K562 (cell line): ENCODE measurements at regions not wholly inside any gene's neighbourhood (a gene's known extent, or its start where the extent isn't known, plus 50 kb on each side); places are given as distances from the start of the nearest gene placed in this dataset.

ENCODE experiments used
- ATAC-seq: fragments of 200-7000 bp; cut with Tn5 transposase; 3 replicates; pipeline ENCODE4 v1.9.1; 2020; ENCODE audit warnings: moderate library complexity
- BruUV-seq: library from RNA; stranded (reverse); fragments of 400-500 nt; replicated peaks from 2 replicates; lab custom pipeline; 2021; lab: Mats Ljungman, UMichigan
- CTCF ChIA-PET: fragments of 300-600 bp; formaldehyde crosslinking; extraction: SDS; loops from one replicate; lab custom pipeline; 2021; ENCODE audit warnings: low intra/inter-chr PET ratio; lab: Yijun Ruan, JAX
- POLR2A ChIA-PET: fragments of 300-600, 350-650 bp; sonication (Branson Sonifier 250); formaldehyde crosslinking; extraction: SDS; loops from one replicate; lab custom pipeline; 2021; ENCODE audit warnings: antibody characterized with exemption, inconsistent platforms; lab: Yijun Ruan, JAX
- DNase-seq, 4 experiments: peaks; one replicate each; pipeline versions ENCODE4 v3.0.0 to v3.0.0-alpha.2; 2011 to 2018; ENCODE audit warnings: low spot score in 3 of 4, mixed read lengths in 3 of 4; ENCODE audit errors: extremely low read depth in 1 of 4
- FAIRE-seq: peaks from 2 replicates; lab custom pipeline; 2011; peaks lifted over from hg19 to GRCh38; lab: Jason Lieb, UNC
- H2AFZ ChIP-seq: 2 replicates; pipeline ENCODE4 v1.6.0; 2011; ENCODE audit warnings: low read depth, low read length, control low read depth, inconsistent platforms
- H3K27ac ChIP-seq: fragments of 200-600 bp; 3 replicates; pipeline ENCODE4 v1.8.0; 2011; ENCODE audit warnings: low read depth, mild to moderate bottlenecking, control low read depth, inconsistent platforms, low read length, moderate library complexity, mixed read lengths; ENCODE audit errors: extremely low read depth
- H3K27me3 ChIP-seq, 2 experiments: fragments of 300-600 bp in 1 of 2; 2 replicates in 1 of 2; 3 replicates in 1 of 2; pipeline versions ENCODE4 v1.6.0 to v1.8.0; 2011; ENCODE audit warnings: inconsistent platforms in 2 of 2, low read length in 2 of 2, mild to moderate bottlenecking in 1 of 2, mixed read lengths in 1 of 2, moderate library complexity in 1 of 2; ENCODE audit not compliant: control insufficient read depth in 2 of 2, insufficient read depth in 2 of 2
- H3K36me3 ChIP-seq: fragments of 300-600 bp; 3 replicates; pipeline ENCODE4 v1.8.0; 2011; ENCODE audit warnings: mild to moderate bottlenecking, low read length, inconsistent platforms; ENCODE audit not compliant: control insufficient read depth, insufficient read depth
- H3K4me1 ChIP-seq, 2 experiments: fragments of 200-600 bp in 1 of 2; replicated peaks in 1 of 2; 2 replicates in 1 of 2; 3 replicates in 1 of 2; pipeline versions ENCODE4 v1.5.1 to v1.8.0; 2011; ENCODE audit warnings: inconsistent platforms in 2 of 2, low read length in 2 of 2, mild to moderate bottlenecking in 1 of 2, mixed read lengths in 1 of 2, moderate library complexity in 1 of 2; ENCODE audit not compliant: control insufficient read depth in 2 of 2, insufficient read depth in 2 of 2
- H3K4me2 ChIP-seq: 2 replicates; pipeline ENCODE4 v1.6.1; 2011; ENCODE audit warnings: low read length, control low read depth, inconsistent platforms, mixed read lengths; ENCODE audit not compliant: insufficient read depth
- H3K4me3 ChIP-seq: fragments of 200-600 bp; sonication (generic), shearing (Covaris generic); 2 replicates; pipeline ENCODE4 v1.5.1; 2016; ENCODE audit warnings: control low read depth, inconsistent platforms
- H3K79me2 ChIP-seq: fragments of 200-600 bp; 3 replicates; pipeline ENCODE4 v1.8.0; 2011; ENCODE audit warnings: low read length, inconsistent platforms; ENCODE audit not compliant: control insufficient read depth, insufficient read depth
- H3K9ac ChIP-seq, 2 experiments: 2 replicates each; pipeline versions ENCODE4 v1.6.0 to v1.6.1; 2011; ENCODE audit warnings: low read depth in 2 of 2, low read length in 2 of 2, control low read depth in 1 of 2, inconsistent platforms in 1 of 2, mild to moderate bottlenecking in 1 of 2, mixed read lengths in 1 of 2; ENCODE audit not compliant: insufficient read depth in 1 of 2
- H3K9me1 ChIP-seq: one replicate; pipeline ENCODE4 v1.6.0; 2011; ENCODE audit warnings: inconsistent platforms, mild to moderate bottlenecking, low read length, moderate library complexity; ENCODE audit not compliant: control insufficient read depth, insufficient read depth
- H3K9me3 ChIP-seq: replicated peaks from 2 replicates; pipeline ENCODE4 v1.5.1; 2011; ENCODE audit warnings: low read depth, low read length, inconsistent platforms; ENCODE audit not compliant: control insufficient read depth, insufficient read depth
- H4K20me1 ChIP-seq: replicated peaks from 2 replicates; pipeline ENCODE4 v1.6.1; 2011; ENCODE audit warnings: low read length, inconsistent platforms, mixed read lengths; ENCODE audit not compliant: control insufficient read depth, insufficient read depth
- BACH1 ChIP-seq: fragments of 200-800 bp; sonication (Bioruptor generic); IDR thresholded peaks from 2 replicates; pipeline ENCODE4 v1.6.1; 2016; ENCODE audit warnings: missing genetic modification characterization, missing compliant biosample characterization
- CREB3L1 ChIP-seq: fragments of 450-650 bp; IDR thresholded peaks from 2 replicates; pipeline ENCODE4 v1.6.1; 2014; ENCODE audit warnings: low read depth, mild to moderate bottlenecking, moderate library complexity, borderline replicate concordance
- ELK1 ChIP-seq: sonication (generic); formaldehyde crosslinking; IDR thresholded peaks from 2 replicates; pipeline ENCODE4 v1.8.1; 2022; ENCODE audit warnings: missing genetic modification reagents
- ETS2 ChIP-seq: IDR thresholded peaks from 2 replicates; pipeline ENCODE4 v1.6.1; 2016; ENCODE audit warnings: borderline replicate concordance, missing genetic modification characterization, mild to moderate bottlenecking, moderate library complexity, missing compliant biosample characterization; ENCODE audit not compliant: poor library complexity, severe bottlenecking
- NBN ChIP-seq: fragments of 450-650 bp; IDR thresholded peaks from 2 replicates; pipeline ENCODE4 v1.6.1; 2016; ENCODE audit warnings: low read depth, mild to moderate bottlenecking
- SAFB ChIP-seq: fragments of 200-400 bp; formaldehyde crosslinking; IDR thresholded peaks from 2 replicates; pipeline ENCODE4 v1.6.1; 2017; ENCODE audit warnings: low read depth, low read length, borderline replicate concordance
- SLC30A9 ChIP-seq: fragments of 250-450 bp; sonication (Bioruptor Pico); IDR thresholded peaks from 2 replicates; pipeline ENCODE4 v1.8.0; 2022; ENCODE audit warnings: mild to moderate bottlenecking, moderate library complexity
- SMARCB1 ChIP-seq: IDR thresholded peaks from 2 replicates; pipeline ENCODE4 v1.6.1; 2011; ENCODE audit warnings: improper control_type of control experiment, low read depth; ENCODE audit not compliant: insufficient read length
- TCF7L2 ChIP-seq: fragments of 150-350 bp; IDR thresholded peaks from 2 replicates; pipeline ENCODE4 v1.6.1; 2016; ENCODE audit warnings: low read depth, mild to moderate bottlenecking, low read length, moderate library complexity
- TEAD1 ChIP-seq, 2 experiments: fragments of 450-650 bp in 1 of 2; sonication (generic) in 1 of 2; formaldehyde crosslinking; IDR thresholded peaks; 2 replicates each; pipeline versions ENCODE4 v1.4.0 to v1.8.0; 2020 to 2022; ENCODE audit warnings: mild to moderate bottlenecking in 2 of 2, missing genetic modification reagents in 1 of 2
- TRIM28 ChIP-seq: fragments of 450-650 bp; IDR thresholded peaks from 2 replicates; pipeline ENCODE4 v1.6.1; 2017
- YBX1 ChIP-seq: fragments of 450-650 bp; IDR thresholded peaks from 2 replicates; pipeline ENCODE4 v1.7.1; 2016; ENCODE audit warnings: mild to moderate bottlenecking
- ZFX ChIP-seq: sonication (generic); formaldehyde crosslinking; IDR thresholded peaks from 2 replicates; pipeline ENCODE4 v1.8.0; 2022; ENCODE audit warnings: mild to moderate bottlenecking, missing genetic modification reagents, moderate library complexity
- ZNF224 ChIP-seq: sonication (generic); formaldehyde crosslinking; IDR thresholded peaks from 2 replicates; pipeline ENCODE4 v1.8.0; 2022; ENCODE audit warnings: mild to moderate bottlenecking, missing genetic modification reagents
- ZNF232 ChIP-seq: sonication (generic); formaldehyde crosslinking; IDR thresholded peaks from 2 replicates; pipeline ENCODE4 v1.8.0; 2022; ENCODE audit warnings: mild to moderate bottlenecking, missing genetic modification reagents
- ZNF277 ChIP-seq: fragments of 250-450 bp; sonication (Bioruptor Pico); IDR thresholded peaks from 2 replicates; pipeline ENCODE4 v1.8.0; 2022; ENCODE audit warnings: inconsistent platforms, mild to moderate bottlenecking, moderate library complexity, borderline replicate concordance
- ZNF3 ChIP-seq: fragments of 250-450 bp; sonication (Bioruptor Pico); IDR thresholded peaks from 2 replicates; pipeline ENCODE4 v1.5.0; 2021; ENCODE audit warnings: mild to moderate bottlenecking, moderate library complexity
- ZNF398 ChIP-seq: fragments of 250-450 bp; sonication (Bioruptor Pico); IDR thresholded peaks from 2 replicates; pipeline ENCODE4 v1.8.0; 2021; ENCODE audit warnings: moderate library complexity, mild to moderate bottlenecking, inconsistent platforms
- ZNF717 ChIP-seq: fragments of 250-450 bp; sonication (Bioruptor Pico); IDR thresholded peaks from 2 replicates; pipeline ENCODE4 v1.5.0; 2021
- ZNF778 ChIP-seq: fragments of 450-650 bp; formaldehyde crosslinking; IDR thresholded peaks from 2 replicates; pipeline ENCODE4 v1.4.0; 2020; ENCODE audit warnings: mild to moderate bottlenecking, moderate library complexity
- WGBS: fragments of 100-300 bp; shearing (Covaris generic); methylation state at CpG from one replicate; pipeline ENCODE4 v1.1.6; 2016; ENCODE audit warnings: low coverage, mixed read lengths; ENCODE audit not compliant: insufficient coverage; ENCODE audit errors: missing lambda C conversion rate; 5-methylcytosine and 5-hydroxymethylcytosine counted together
- in situ Hi-C: fragments of 300-500 bp; cut with MboI; formaldehyde crosslinking; loops from 4 replicates; pipeline ENCODE4 v1.15.0; 2018; ENCODE audit warnings: inconsistent platforms, mixed read lengths
- intact Hi-C: fragments of 100-400 bp; cut with micrococcal nuclease; formaldehyde crosslinking; loops from 2 replicates; pipeline ENCODE4 v1.14.2; 2022

- no peak for TF ChIP-seq CREB3L1
- TF ChIP-seq ETS2 (tag), result no peak
- TF ChIP-seq ZNF3 (CRISPR knock-in tag), result no peak
- no peak for TF ChIP-seq TCF7L2
- TF ChIP-seq SAFB, result no peak
- no peak for TF ChIP-seq TEAD1 (CRISPR knock-in tag; IDR thresholded peaks at IDR 0.05)
- no peak for TF ChIP-seq ZNF717 (CRISPR knock-in tag)
- no peak for TF ChIP-seq ZNF277
- TF ChIP-seq ZNF398 (CRISPR knock-in tag), result no peak
- TF ChIP-seq SLC30A9 (CRISPR knock-in tag), result no peak
- TF ChIP-seq ELK1 (CRISPR knock-in tag), result no peak
- TF ChIP-seq YBX1, result no peak
- no peak for TF ChIP-seq ZFX
- TF ChIP-seq BACH1 (tag), result no peak
- no peak for TF ChIP-seq ZNF232 (CRISPR knock-in tag)
- no peak for TF ChIP-seq NBN
- TF ChIP-seq SMARCB1, result no peak
- no peak for TF ChIP-seq TRIM28
- no peak for TF ChIP-seq ZNF778 (CRISPR knock-in tag)
- no peak for TF ChIP-seq ZNF224 (CRISPR knock-in tag)
- H3K9me3 ChIP-seq, result no peaks in the 10 kb centered on the region
- intact Hi-C loops (no loop called here), in situ Hi-C loops (no loop called here)
- peaks cover 0 to 3% of the 10 kb centered on the region in 2 experiments; a peak in 1 of 5 replicates for H3K4me1 ChIP-seq
- no peaks in the 10 kb centered on the region for H3K79me2 ChIP-seq
- ATAC-seq (no peak), DNase-seq (no peak), FAIRE-seq (no peak)
- 73% methylated on average over 10 of the region's 10 CpGs for WGBS
- no TSS peak for BruUV-seq
- H3K36me3 ChIP-seq, result no peaks in the 10 kb centered on the region
- H3K27ac ChIP-seq, result no peak overlapping the region
- no peaks in the 10 kb centered on the region for H3K9me1 ChIP-seq
- peak overlapping the region; percentile 14; the same call in 1 of the 2 replicates for H2AFZ ChIP-seq
- no peaks in the 10 kb centered on the region for H3K27me3 ChIP-seq
- H3K4me3 ChIP-seq, result no peak overlapping the region
- POLR2A ChIA-PET, result interaction anchor here (1.4 kb wide), 1 partner anchor 12 kb away, joined by 3 read pairs; no protein-coding TSS in a partner anchor
- CTCF ChIA-PET, result no interaction called here
- H3K9ac ChIP-seq, result no peak overlapping the region
- no peaks in the 10 kb centered on the region for H4K20me1 ChIP-seq
- no peak overlapping the region for H3K4me2 ChIP-seq
These were observed 82.0 kb upstream of the EEA1 start for GRCh38 chr12:93011100-93011499.
